ENCODE measurements at regions not wholly inside any gene's neighbourhood (a gene's known extent, or its start where the extent isn't known, plus 50 kb on each side); places are given as distances from the start of the nearest gene placed in this dataset.

- DNase-seq, result no peak
Observed at GRCh38 chr2:239538357-239539052, 137.7 kb upstream of the HDAC4 start.

- DNase-seq, result no peak
Observed at GRCh38 chr2:239537633-239538356, 137.0 kb upstream of the HDAC4 start.

GRCh38 chr2:239536186-239536585 is 135.4 kb upstream of the HDAC4 start:
- DNase-seq, result no peak

- DNase-seq, result no peak
Observed at GRCh38 chr2:239535413-239536144, 134.8 kb upstream of the HDAC4 start.

GRCh38 chr2:239534581-239535412 is 134.0 kb upstream of the HDAC4 start:
- DNase-seq, result no peak

GRCh38 chr2:239533569-239534316 is 132.9 kb upstream of the HDAC4 start:
- no peak for DNase-seq

- DNase-seq, result no peak
Observed at GRCh38 chr2:239532859-239533258, 132.0 kb upstream of the HDAC4 start.

GRCh38 chr2:239532250-239532649 is 131.4 kb upstream of the HDAC4 start:
- no peak for DNase-seq

GRCh38 chr2:239531456-239532241 is 130.8 kb upstream of the HDAC4 start:
- DNase-seq, result no peak

GRCh38 chr2:239530749-239531316 is 130.0 kb upstream of the HDAC4 start:
- no peak for DNase-seq

GRCh38 chr2:239529313-239530015 is 128.6 kb upstream of the HDAC4 start:
- DNase-seq, result no peak

GRCh38 chr2:239528883-239529282 is 128.1 kb upstream of the HDAC4 start:
- no peak for DNase-seq

GRCh38 chr2:239528146-239528545 is 127.3 kb upstream of the HDAC4 start:
- no peak for DNase-seq

- DNase-seq, result no peak
Observed at GRCh38 chr2:239526666-239527415, 126.0 kb upstream of the HDAC4 start.

GRCh38 chr2:239526038-239526437 is 125.2 kb upstream of the HDAC4 start:
- DNase-seq, result no peak

GRCh38 chr2:239523954-239524330 is 123.1 kb upstream of the HDAC4 start:
- no peak for DNase-seq

- DNase-seq, result no peak
Observed at GRCh38 chr2:239523147-239523953, 122.5 kb upstream of the HDAC4 start.

GRCh38 chr2:239522740-239523119 is 121.9 kb upstream of the HDAC4 start:
- DNase-seq, result no peak
